ENCODE measurements at regions not wholly inside any gene's neighbourhood (a gene's known extent, or its start where the extent isn't known, plus 50 kb on each side); places are given as distances from the start of the nearest gene placed in this dataset.

GRCh38 chr3:194876403-194877095 lies 190.9 kb downstream of the FAM43A start:
- 75% methylated on average over 12 of the region's 12 CpGs for WGBS
- H3K27me3 ChIP-seq (replicated peaks; ENCODE audit: insufficient read depth), result no peaks in the 10 kb centered on the region
- no peak overlapping the region for H3K4me3 ChIP-seq
- H3K27ac ChIP-seq, result no peak overlapping the region
- TF ChIP-seq POLR2AphosphoS5 (IDR thresholded peaks at IDR 0.05) (no peak), CTCF (IDR thresholded peaks at IDR 0.05) (no peak), POLR2A (IDR thresholded peaks at IDR 0.05) (no peak)
- intact Hi-C loops (cut with DNase I), result loop anchor here (10.0 kb wide), 1 partner anchor 182 kb away; no protein-coding TSS in a partner anchor
- no peak for DNase-seq (ENCODE audit: low spot score)
- no peaks in the 10 kb centered on the region for H3K9me3 ChIP-seq
- peaks cover 37% of the 10 kb centered on the region for H3K4me1 ChIP-seq (replicated peaks)
- no peaks in the 10 kb centered on the region for H3K36me3 ChIP-seq

- WGBS, result 80% methylated on average over 24 of the region's 24 CpGs
- peaks cover 28% of the 10 kb centered on the region for H3K4me1 ChIP-seq (replicated peaks)
- H3K4me3 ChIP-seq, result no peak overlapping the region
- no peaks in the 10 kb centered on the region for H3K27me3 ChIP-seq (replicated peaks; ENCODE audit: insufficient read depth)
- no peaks in the 10 kb centered on the region for H3K36me3 ChIP-seq
- no peak overlapping the region for H3K27ac ChIP-seq
- intact Hi-C loops (cut with DNase I), result loop anchor here (10.0 kb wide), 1 partner anchor 183 kb away; no protein-coding TSS in a partner anchor
- no peaks in the 10 kb centered on the region for H3K9me3 ChIP-seq
- no peak for DNase-seq (ENCODE audit: low spot score)
- TF ChIP-seq POLR2AphosphoS5 (IDR thresholded peaks at IDR 0.05), result no peak
- TF ChIP-seq POLR2A (IDR thresholded peaks at IDR 0.05), result no peak
- no peak for TF ChIP-seq CTCF (IDR thresholded peaks at IDR 0.05)
These were observed 191.8 kb downstream of the FAM43A start for GRCh38 chr3:194877291-194878119.

GRCh38 chr3:194879126-194879877 lies 193.6 kb downstream of the FAM43A start:
- no peak overlapping the region for H3K4me3 ChIP-seq
- H3K27me3 ChIP-seq (replicated peaks; ENCODE audit: insufficient read depth), result no peaks in the 10 kb centered on the region
- no peak for DNase-seq (ENCODE audit: low spot score)
- H3K9me3 ChIP-seq, result no peaks in the 10 kb centered on the region
- intact Hi-C loops (cut with DNase I), result loop anchor here (10.0 kb wide), 1 partner anchor 185 kb away; no protein-coding TSS in a partner anchor
- 74% methylated on average over 12 of the region's 12 CpGs for WGBS
- peaks cover 21% of the 10 kb centered on the region for H3K4me1 ChIP-seq (replicated peaks)
- H3K36me3 ChIP-seq, result no peaks in the 10 kb centered on the region
- H3K27ac ChIP-seq, result peak overlapping the region; percentile 73 to 76
- TF ChIP-seq POLR2AphosphoS5 (IDR thresholded peaks at IDR 0.05), result no peak
- no peak for TF ChIP-seq POLR2A (IDR thresholded peaks at IDR 0.05)
- no peak for TF ChIP-seq CTCF (IDR thresholded peaks at IDR 0.05)

GRCh38 chr3:194879991-194880939 lies 194.6 kb downstream of the FAM43A start:
- WGBS, result 13% methylated on average over 11 of the region's 12 CpGs
- peak; percentile 60 for DNase-seq (ENCODE audit: low spot score)
- H3K4me3 ChIP-seq, result no peak overlapping the region
- intact Hi-C loops (cut with DNase I), result loop anchor here (10.0 kb wide), 1 partner anchor 185 kb away; no protein-coding TSS in a partner anchor
- TF ChIP-seq POLR2A (IDR thresholded peaks at IDR 0.05) (no peak), POLR2AphosphoS5 (IDR thresholded peaks at IDR 0.05) (peak; percentile 62)
- no peaks in the 10 kb centered on the region for H3K27me3 ChIP-seq (replicated peaks; ENCODE audit: insufficient read depth)
- peak overlapping the region; percentile 73 to 76 for H3K27ac ChIP-seq
- no peaks in the 10 kb centered on the region for H3K9me3 ChIP-seq
- peaks cover 21% of the 10 kb centered on the region for H3K4me1 ChIP-seq (replicated peaks)
- no peaks in the 10 kb centered on the region for H3K36me3 ChIP-seq

Measured in prostate gland (tissue), 2 donors.